SHP77 treated with DMSO at 0.1 percent for 48 hours (cell line): ENCODE measurements at regions not wholly inside any gene's neighbourhood (a gene's known extent, or its start where the extent isn't known, plus 50 kb on each side); places are given as distances from the start of the nearest gene placed in this dataset.

Source experiments
- DNase-seq: peaks from one replicate; lab custom pipeline; 2025; lab: John Stamatoyannopoulos, UW

GRCh38 chr6:95071464-95071863 is 505.9 kb upstream of the MANEA start:
- no peak for DNase-seq

GRCh38 chr6:95078457-95078856 is 498.9 kb upstream of the MANEA start:
- DNase-seq, result no peak

GRCh38 chr6:95081231-95081630 is 496.1 kb upstream of the MANEA start:
- no peak for DNase-seq

- no peak for DNase-seq
Measured at GRCh38 chr6:95081949-95082348, 495.4 kb upstream of the MANEA start.

- DNase-seq, result no peak
Measured at GRCh38 chr6:95083506-95083905, 493.8 kb upstream of the MANEA start.

- DNase-seq, result no peak
Measured at GRCh38 chr6:95084867-95085266, 492.5 kb upstream of the MANEA start.

- DNase-seq, result peak; percentile 88
Measured at GRCh38 chr6:95087394-95088097, 489.8 kb upstream of the MANEA start.

- DNase-seq, result peak; percentile 80
Measured at GRCh38 chr6:95091823-95092436, 485.4 kb upstream of the MANEA start.

GRCh38 chr6:95093154-95093553 is 484.2 kb upstream of the MANEA start:
- no peak for DNase-seq

- DNase-seq, result no peak
Measured at GRCh38 chr6:95094751-95095663, 482.3 kb upstream of the MANEA start.

GRCh38 chr6:95095855-95096254 is 481.5 kb upstream of the MANEA start:
- DNase-seq, result no peak

- DNase-seq, result no peak
Measured at GRCh38 chr6:95099410-95099809, 477.9 kb upstream of the MANEA start.

GRCh38 chr6:95109212-95109611 is 468.1 kb upstream of the MANEA start:
- no peak for DNase-seq

GRCh38 chr6:95110767-95111166 is 466.6 kb upstream of the MANEA start:
- no peak for DNase-seq

GRCh38 chr6:95117236-95117635 is 460.1 kb upstream of the MANEA start:
- no peak for DNase-seq

- DNase-seq, result no peak
Measured at GRCh38 chr6:95119927-95120326, 457.4 kb upstream of the MANEA start.

GRCh38 chr6:95120984-95121383 is 456.4 kb upstream of the MANEA start:
- no peak for DNase-seq

GRCh38 chr6:95127261-95127660 is 450.1 kb upstream of the MANEA start:
- no peak for DNase-seq

GRCh38 chr6:95128439-95128838 is 448.9 kb upstream of the MANEA start:
- no peak for DNase-seq

GRCh38 chr6:95128947-95129346 is 448.4 kb upstream of the MANEA start:
- DNase-seq, result no peak

- DNase-seq, result peak; percentile 16
Measured at GRCh38 chr6:95133578-95133977, 443.8 kb upstream of the MANEA start.

- no peak for DNase-seq
Measured at GRCh38 chr6:95135182-95135581, 442.2 kb upstream of the MANEA start.

- no peak for DNase-seq
Measured at GRCh38 chr6:95142101-95142500, 435.2 kb upstream of the MANEA start.
